Common myeloid progenitor, CD34-positive (primary cell): ENCODE measurements at regions not wholly inside any gene's neighbourhood (a gene's known extent, or its start where the extent isn't known, plus 50 kb on each side); places are given as distances from the start of the nearest gene placed in this dataset.

Source experiments
- CTCF ChIA-PET: fragments of 350-600 bp; sonication (Branson Sonifier 250); formaldehyde crosslinking; loops from one replicate; lab custom pipeline; 2021; ENCODE audit warnings: antibody characterized with exemption; lab: Charles Lee
- POLR2A ChIA-PET: fragments of 350-600 bp; sonication (Branson Sonifier 250); formaldehyde crosslinking; loops from one replicate; lab custom pipeline; 2021; ENCODE audit warnings: antibody characterized with exemption; lab: Charles Lee
- DNase-seq, 3 donors: peaks; one replicate each; pipeline versions ENCODE4 v3.0.0 to v3.0.0-alpha.2; 2013
- H3K27ac ChIP-seq, 2 experiments: 1 replicate in 1 of 2; 2 replicates in 1 of 2; pipeline ENCODE4 v1.7.0; 2013; ENCODE audit warnings: inconsistent platforms in 2 of 2, low read length in 2 of 2, mild to moderate bottlenecking in 2 of 2, low read depth in 1 of 2, moderate library complexity in 1 of 2; ENCODE audit not compliant: severe bottlenecking in 2 of 2, insufficient read depth in 1 of 2, poor library complexity in 1 of 2
- H3K27me3 ChIP-seq, 5 experiments: replicated peaks in 2 of 5; 1 replicate in 3 of 5; 2 replicates in 2 of 5; pipeline versions ENCODE4 v1.6.1 to v1.7.0; 2013; ENCODE audit warnings: low read length in 4 of 5, mild to moderate bottlenecking in 2 of 5, moderate library complexity in 2 of 5, inconsistent platforms in 1 of 5; ENCODE audit not compliant: insufficient read depth in 5 of 5, control insufficient read depth in 4 of 5
- H3K36me3 ChIP-seq, 4 experiments: 1 replicate in 2 of 4; 2 replicates in 2 of 4; pipeline versions ENCODE4 v1.6.1 to v1.7.0; 2013; ENCODE audit warnings: low read length in 3 of 4, control low read depth in 1 of 4, mild to moderate bottlenecking in 1 of 4; ENCODE audit not compliant: control insufficient read depth in 4 of 4, insufficient read depth in 4 of 4
- H3K4me1 ChIP-seq, 4 experiments: 1 replicate in 3 of 4; 2 replicates in 1 of 4; pipeline versions ENCODE4 v1.6.1 to v1.7.1; 2013; ENCODE audit warnings: low read length in 3 of 4, mild to moderate bottlenecking in 3 of 4, control low read depth in 1 of 4, inconsistent platforms in 1 of 4, moderate library complexity in 1 of 4; ENCODE audit not compliant: control insufficient read depth in 4 of 4, insufficient read depth in 4 of 4; ENCODE audit errors: control extremely low read depth in 1 of 4
- H3K4me3 ChIP-seq, 7 experiments: 1 replicate in 4 of 7; 2 replicates in 3 of 7; pipeline versions ENCODE4 v1.5.1 to v1.7.0; 2013; ENCODE audit warnings: mild to moderate bottlenecking in 7 of 7, low read length in 6 of 7, moderate library complexity in 6 of 7, inconsistent platforms in 2 of 7, low read depth in 2 of 7, control low read depth in 1 of 7; ENCODE audit not compliant: insufficient read depth in 4 of 7, control insufficient read depth in 1 of 7; ENCODE audit errors: extremely low read depth in 1 of 7
- H3K9me3 ChIP-seq, 5 experiments: 1 replicate in 4 of 5; 2 replicates in 1 of 5; pipeline versions ENCODE4 v1.6.1 to v1.7.1; 2013; ENCODE audit warnings: low read length in 4 of 5, mild to moderate bottlenecking in 2 of 5, inconsistent platforms in 1 of 5, low read depth in 1 of 5, moderate library complexity in 1 of 5; ENCODE audit not compliant: control insufficient read depth in 4 of 5, insufficient read depth in 2 of 5; ENCODE audit errors: control extremely low read depth in 1 of 5
- WGBS: methylation state at CpG from one replicate; pipeline ENCODE4 v1.1.5; 2013; ENCODE audit not compliant: insufficient coverage; 5-methylcytosine and 5-hydroxymethylcytosine counted together

GRCh38 chrY:19317271-19317987, 427.1 kb downstream of the KDM5D start:
- Histone ChIP-seq H3K27me3 (no peaks in the 10 kb centered on the region), H3K27ac (no peak overlapping the region), H3K4me1 (no peaks in the 10 kb centered on the region), H3K4me3 (no peak overlapping the region), H3K9me3 (peaks cover 0 to 9% (median 0%) of the 10 kb centered on the region in 5 experiments), H3K36me3 (no peaks in the 10 kb centered on the region)
- ChIA-PET POLR2A (no interaction called here), CTCF (no interaction called here)
- DNase-seq = no peak
- WGBS = no CpG with 5 or more reads among the region's 1 CpG

DNA sequence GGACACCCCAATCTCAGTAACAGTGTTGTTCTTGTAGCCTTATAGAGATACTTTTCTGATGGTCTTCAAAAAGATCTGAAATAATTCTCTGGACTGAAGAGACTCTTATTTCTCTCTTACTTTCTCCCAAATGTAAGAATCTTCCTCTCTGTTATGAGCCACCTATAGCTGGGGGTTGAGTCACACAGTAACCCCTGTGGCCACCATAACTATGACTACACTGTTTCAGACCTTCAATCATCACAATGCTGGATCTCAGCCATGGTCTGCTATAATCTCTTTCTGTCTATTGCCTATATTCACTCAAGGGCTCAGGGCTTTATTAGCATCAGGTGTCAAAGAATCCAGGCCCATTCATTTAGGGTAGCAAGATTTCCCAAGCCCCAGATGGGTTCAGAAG, 436.9 kb downstream of the KDM5D start:
- Histone ChIP-seq H3K9me3 (no peaks in the 10 kb centered on the region), H3K4me1 (no peaks in the 10 kb centered on the region), H3K27ac (no peak overlapping the region), H3K4me3 (no peak overlapping the region), H3K27me3 (no peaks in the 10 kb centered on the region), H3K36me3 (no peaks in the 10 kb centered on the region)
- ChIA-PET CTCF (no interaction called here), POLR2A (no interaction called here)
- DNase-seq = no peak

DNA sequence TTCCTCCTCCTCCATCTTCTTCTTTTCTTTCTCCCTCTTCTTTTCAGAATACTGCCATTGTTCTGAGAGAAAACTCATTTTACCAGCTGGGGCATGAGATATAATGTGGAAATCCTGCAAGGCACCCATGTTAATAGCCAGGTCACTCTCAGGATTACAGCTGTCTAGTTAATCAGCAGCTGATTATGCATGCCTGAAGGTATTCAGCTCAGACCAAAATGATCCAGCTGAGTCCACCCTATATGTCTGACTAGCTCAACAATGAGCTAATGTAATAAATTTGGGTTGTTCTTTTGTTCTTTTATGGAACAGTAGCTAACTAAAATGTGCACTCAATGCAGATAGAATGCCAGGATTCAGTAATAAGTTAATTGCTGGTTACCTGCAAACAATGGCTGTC, 441.4 kb downstream of the KDM5D start:
- Histone ChIP-seq H3K36me3 (no peaks in the 10 kb centered on the region), H3K4me3 (no peak overlapping the region), H3K4me1 (no peaks in the 10 kb centered on the region), H3K9me3 (peaks cover 0 to 3% (median 0%) of the 10 kb centered on the region in 5 experiments), H3K27ac (no peak overlapping the region), H3K27me3 (no peaks in the 10 kb centered on the region)
- no peak for DNase-seq
- POLR2A ChIA-PET = no interaction called here
- CTCF ChIA-PET = no interaction called here

DNA sequence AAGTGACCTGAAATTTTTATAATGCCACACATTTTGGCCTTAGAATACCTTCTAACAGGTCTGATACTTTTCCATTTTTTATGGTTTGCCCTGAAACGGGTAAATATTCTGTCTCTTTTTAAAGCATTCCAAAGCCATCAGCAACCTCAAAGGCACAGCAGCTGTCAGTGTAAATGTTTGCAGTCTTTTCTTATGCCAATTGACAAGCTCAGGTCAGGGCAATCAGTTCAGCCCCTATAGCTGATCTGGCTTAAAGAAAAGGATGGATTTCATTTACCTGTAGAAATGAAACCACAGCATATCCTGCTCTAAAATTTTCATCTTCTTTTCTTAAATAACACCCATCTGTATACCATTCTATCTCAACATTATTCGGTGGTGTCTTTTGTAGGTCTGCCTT, 453.6 kb downstream of the KDM5D start:
- DNase-seq = no peak
- no peaks in the 10 kb centered on the region for H3K4me1 ChIP-seq
- H3K27ac ChIP-seq = no peak overlapping the region
- H3K9me3 ChIP-seq = no peaks in the 10 kb centered on the region
- POLR2A ChIA-PET = no interaction called here
- H3K4me3 ChIP-seq = no peak overlapping the region
- H3K27me3 ChIP-seq = no peaks in the 10 kb centered on the region
- no peaks in the 10 kb centered on the region for H3K36me3 ChIP-seq
- CTCF ChIA-PET = no interaction called here
- WGBS = no CpG with 5 or more reads among the region's 2 CpGs

- H3K4me1 ChIP-seq = no peaks in the 10 kb centered on the region
- no peak for DNase-seq
- H3K27ac ChIP-seq = no peak overlapping the region
- H3K27me3 ChIP-seq = no peaks in the 10 kb centered on the region
- no peak overlapping the region for H3K4me3 ChIP-seq
- no peaks in the 10 kb centered on the region for H3K36me3 ChIP-seq
- CTCF ChIA-PET = no interaction called here
- WGBS = no CpG with 5 or more reads among the region's 1 CpG
- POLR2A ChIA-PET = no interaction called here
- H3K9me3 ChIP-seq = no peaks in the 10 kb centered on the region
These were observed 470.4 kb downstream of the KDM5D start for GRCh38 chrY:19274076-19274475.

DNA sequence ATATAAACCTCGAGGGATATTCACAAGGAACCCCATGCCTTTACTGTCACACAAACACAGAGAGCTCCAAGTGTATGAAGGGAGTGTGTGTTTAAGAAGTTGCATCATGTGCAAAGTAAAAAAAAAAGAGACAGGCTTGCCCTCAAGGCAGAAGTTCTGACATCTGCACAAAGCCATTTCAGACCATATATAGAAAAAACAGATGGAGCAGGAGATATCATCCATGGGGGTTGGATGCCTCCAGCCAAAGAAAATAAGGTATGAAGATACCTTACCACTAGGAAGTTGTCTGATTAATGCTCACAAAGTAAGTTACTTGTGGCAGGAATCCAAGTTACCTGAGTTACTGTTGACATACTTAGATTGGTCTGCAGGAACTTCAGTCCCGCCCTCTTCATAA, 476.2 kb downstream of the KDM5D start:
- DNase-seq = no peak
- WGBS = no CpG with 5 or more reads among the region's 2 CpGs
- ChIA-PET CTCF (no interaction called here), POLR2A (no interaction called here)
- H3K27ac ChIP-seq = no peak overlapping the region
- no peaks in the 10 kb centered on the region for H3K27me3 ChIP-seq
- no peaks in the 10 kb centered on the region for H3K4me1 ChIP-seq
- no peaks in the 10 kb centered on the region for H3K36me3 ChIP-seq
- no peak overlapping the region for H3K4me3 ChIP-seq
- no peaks in the 10 kb centered on the region for H3K9me3 ChIP-seq

DNA sequence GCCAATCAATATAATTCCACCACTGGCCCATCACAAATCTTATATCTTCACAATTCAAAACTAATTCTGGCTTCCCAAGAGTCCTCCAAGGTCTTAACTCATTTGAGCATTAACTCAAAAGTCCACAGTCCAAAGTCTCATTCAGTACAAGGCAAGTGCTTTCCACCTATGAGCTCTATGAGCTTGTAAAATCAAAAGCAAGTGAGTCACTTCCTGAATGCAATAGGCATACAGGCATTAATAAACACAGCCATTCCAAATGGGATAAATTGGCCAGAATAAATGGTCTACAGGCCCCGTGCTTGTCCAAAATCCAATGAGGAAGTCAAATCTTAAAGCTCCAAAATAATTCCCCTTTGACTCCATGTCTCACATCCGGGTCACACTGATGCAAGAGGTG, 479.1 kb downstream of the KDM5D start:
- Histone ChIP-seq H3K9me3 (no peaks in the 10 kb centered on the region), H3K27ac (no peak overlapping the region), H3K4me1 (no peaks in the 10 kb centered on the region), H3K36me3 (no peaks in the 10 kb centered on the region), H3K4me3 (no peak overlapping the region), H3K27me3 (no peaks in the 10 kb centered on the region)
- POLR2A ChIA-PET = no interaction called here
- CTCF ChIA-PET = interaction anchor here (1.0 kb wide), 1 partner anchor 1592 kb away, joined by 3 read pairs; no protein-coding TSS in a partner anchor
- DNase-seq = no peak
- no CpG with 5 or more reads among the region's 2 CpGs for WGBS
